22Rv1 (cell line): ENCODE measurements at regions not wholly inside any gene's neighbourhood (a gene's known extent, or its start where the extent isn't known, plus 50 kb on each side); places are given as distances from the start of the nearest gene placed in this dataset.

Source experiments
- CTCF ChIP-seq: fragments of 450-650 bp; IDR thresholded peaks from 2 replicates; pipeline ENCODE4 v1.5.1; 2017; ENCODE audit warnings: mild to moderate bottlenecking
- ZFX ChIP-seq: fragments of 450-650 bp; IDR thresholded peaks from 2 replicates; pipeline ENCODE4 v1.6.1; 2017; ENCODE audit warnings: antibody characterized with exemption, borderline replicate concordance

GRCh38 chr1:101618900-101619299, 377.8 kb downstream of the OLFM3 start:
- TF ChIP-seq CTCF (no peak), ZFX (no peak)
